Neuronal stem cell (in vitro differentiated cells): ENCODE measurements at regions not wholly inside any gene's neighbourhood (a gene's known extent, or its start where the extent isn't known, plus 50 kb on each side); places are given as distances from the start of the nearest gene placed in this dataset.

Source experiments
- DNase-seq: peaks from one replicate; pipeline ENCODE4 v3.0.0-alpha.2; 2013; ENCODE audit warnings: low spot score
- H2AFZ ChIP-seq: one replicate; pipeline ENCODE4 v1.6.1; 2013; ENCODE audit warnings: mild to moderate bottlenecking, low read length, inconsistent platforms
- H2AK5ac ChIP-seq: 2 replicates; pipeline ENCODE4 v1.6.1; 2013; ENCODE audit warnings: low read depth, mild to moderate bottlenecking, inconsistent platforms, low read length, moderate library complexity, mixed read lengths
- H2BK120ac ChIP-seq: 2 replicates; pipeline ENCODE4 v1.6.1; 2013; ENCODE audit warnings: low read depth, mild to moderate bottlenecking, inconsistent platforms, low read length, moderate library complexity, mixed read lengths
- H2BK12ac ChIP-seq: one replicate; pipeline ENCODE4 v1.6.1; 2013; ENCODE audit warnings: low read length, inconsistent platforms
- H2BK15ac ChIP-seq: 2 replicates; pipeline ENCODE4 v1.6.1; 2013; ENCODE audit warnings: mild to moderate bottlenecking, low read length, inconsistent platforms, mixed read lengths
- H2BK5ac ChIP-seq: one replicate; pipeline ENCODE4 v1.6.1; 2013; ENCODE audit warnings: inconsistent platforms, mild to moderate bottlenecking, low read length, moderate library complexity
- H3K14ac ChIP-seq: one replicate; pipeline ENCODE4 v1.6.1; 2013; ENCODE audit warnings: low read length, inconsistent platforms
- H3K18ac ChIP-seq: 2 replicates; pipeline ENCODE4 v1.6.1; 2013; ENCODE audit warnings: low read length, inconsistent platforms
- H3K23ac ChIP-seq: 2 replicates; pipeline ENCODE4 v1.6.1; 2013; ENCODE audit warnings: low read depth, mild to moderate bottlenecking, mixed read lengths, low read length, inconsistent platforms; ENCODE audit not compliant: poor library complexity
- H3K27ac ChIP-seq: replicated peaks from 3 replicates; pipeline ENCODE4 v1.5.1; 2013; ENCODE audit warnings: low read length, inconsistent platforms
- H3K27me3 ChIP-seq, 3 experiments: 2 replicates each; pipeline ENCODE4 v1.6.1; 2013; ENCODE audit warnings: low read length in 3 of 3, mild to moderate bottlenecking in 2 of 3, inconsistent platforms in 1 of 3, low read depth in 1 of 3, mixed read lengths in 1 of 3, moderate library complexity in 1 of 3; ENCODE audit not compliant: control insufficient read depth in 3 of 3, insufficient read depth in 3 of 3
- H3K36me3 ChIP-seq, 2 donors: replicated peaks in 1 of 2; 2 replicates each; pipeline ENCODE4 v1.6.1; 2013; ENCODE audit warnings: low read length in 2 of 2; ENCODE audit not compliant: control insufficient read depth in 2 of 2, insufficient read depth in 2 of 2
- H3K4ac ChIP-seq: 2 replicates; pipeline ENCODE4 v1.6.1; 2013; ENCODE audit warnings: inconsistent platforms, mild to moderate bottlenecking, low read length, moderate library complexity
- H3K4me1 ChIP-seq, 2 donors: 1 replicate in 1 of 2; 2 replicates in 1 of 2; pipeline ENCODE4 v1.6.1; 2013; ENCODE audit warnings: low read length in 2 of 2, low read depth in 1 of 2; ENCODE audit not compliant: control insufficient read depth in 2 of 2, insufficient read depth in 1 of 2
- H3K4me2 ChIP-seq: one replicate; pipeline ENCODE4 v1.6.1; 2013; ENCODE audit warnings: mild to moderate bottlenecking, low read length, inconsistent platforms; ENCODE audit not compliant: insufficient read depth, poor library complexity, severe bottlenecking
- H3K4me3 ChIP-seq, 2 donors: 2 replicates each; pipeline ENCODE4 v1.5.1; 2013; ENCODE audit warnings: low read length in 2 of 2, mild to moderate bottlenecking in 2 of 2, inconsistent platforms in 1 of 2, moderate library complexity in 1 of 2
- H3K79me1 ChIP-seq: one replicate; pipeline ENCODE4 v1.6.1; 2013; ENCODE audit warnings: low read depth, mild to moderate bottlenecking, inconsistent platforms, low read length, moderate library complexity
- H3K9ac ChIP-seq: one replicate; pipeline ENCODE4 v1.6.1; 2013; ENCODE audit warnings: mild to moderate bottlenecking, low read depth, low read length, inconsistent platforms; ENCODE audit not compliant: poor library complexity
- H3K9me3 ChIP-seq, 2 donors: replicated peaks in 1 of 2; 2 replicates each; pipeline versions ENCODE3 to v1.6.1; 2013; ENCODE audit warnings: low read length in 2 of 2, mild to moderate bottlenecking in 2 of 2, inconsistent platforms in 1 of 2, low read depth in 1 of 2, mixed read lengths in 1 of 2, moderate library complexity in 1 of 2; ENCODE audit not compliant: control insufficient read depth in 2 of 2, insufficient read depth in 1 of 2
- H4K8ac ChIP-seq: one replicate; pipeline ENCODE4 v1.6.1; 2013; ENCODE audit warnings: low read depth, mild to moderate bottlenecking, inconsistent platforms, low read length, moderate library complexity
- H4K91ac ChIP-seq: one replicate; pipeline ENCODE4 v1.6.1; 2013; ENCODE audit warnings: low read length, low read depth, mild to moderate bottlenecking, inconsistent platforms; ENCODE audit not compliant: poor library complexity
- WGBS, 2 donors: extraction: QIAGEN DNeasy Blood & Tissue Kit; methylation state at CpG; one replicate each; pipeline ENCODE4 v1.1.7; 2013; ENCODE audit warnings: missing lambda C conversion rate in 2 of 2, mixed read lengths in 1 of 2; ENCODE audit not compliant: insufficient read length in 2 of 2, insufficient replicate concordance in 1 of 2; ENCODE audit errors: extremely low coverage in 2 of 2; 5-methylcytosine and 5-hydroxymethylcytosine counted together

- no peak overlapping the region for H2BK15ac ChIP-seq
- H2AFZ ChIP-seq, result no peak overlapping the region
- H2AK5ac ChIP-seq, result no peak overlapping the region
- H3K4me3 ChIP-seq, result no peak overlapping the region
- H3K79me1 ChIP-seq, result no peaks in the 10 kb centered on the region
- no peak overlapping the region for H3K14ac ChIP-seq
- WGBS, 2 donors, result no CpG with 5 or more reads among the region's 2 CpGs
- H4K91ac ChIP-seq, result no peak overlapping the region
- no peak overlapping the region for H3K27ac ChIP-seq
- no peak overlapping the region for H2BK5ac ChIP-seq
- H3K27me3 ChIP-seq, result no peaks in the 10 kb centered on the region
- no peaks in the 10 kb centered on the region for H3K9me3 ChIP-seq
- no peaks in the 10 kb centered on the region for H3K36me3 ChIP-seq
- no peaks in the 10 kb centered on the region for H3K4me1 ChIP-seq
- no peak overlapping the region for H3K4me2 ChIP-seq
- no peak overlapping the region for H3K18ac ChIP-seq
- no peak overlapping the region for H3K4ac ChIP-seq
- H2BK120ac ChIP-seq, result no peak overlapping the region
- H3K23ac ChIP-seq, result no peak overlapping the region
- H3K9ac ChIP-seq, result no peak overlapping the region
- H4K8ac ChIP-seq, result no peak overlapping the region
- DNase-seq, result no peak
- no peak overlapping the region for H2BK12ac ChIP-seq
These were observed 95.0 kb downstream of the S1PR1 start for GRCh38 chr1:101331794-101332193.

GRCh38 chr1:101332633-101333032 is 95.8 kb downstream of the S1PR1 start:
- no peak overlapping the region for H2BK120ac ChIP-seq
- no peaks in the 10 kb centered on the region for H3K79me1 ChIP-seq
- no peak overlapping the region for H3K27ac ChIP-seq
- H3K9ac ChIP-seq, result no peak overlapping the region
- no peak overlapping the region for H4K8ac ChIP-seq
- H3K27me3 ChIP-seq, result no peaks in the 10 kb centered on the region
- DNase-seq, result no peak
- WGBS, 2 donors, result no CpG with 5 or more reads among the region's 1 CpG
- no peaks in the 10 kb centered on the region for H3K4me1 ChIP-seq
- H3K4ac ChIP-seq, result no peak overlapping the region
- H2BK5ac ChIP-seq, result no peak overlapping the region
- H4K91ac ChIP-seq, result no peak overlapping the region
- H3K14ac ChIP-seq, result no peak overlapping the region
- H3K23ac ChIP-seq, result no peak overlapping the region
- H2AK5ac ChIP-seq, result no peak overlapping the region
- H3K36me3 ChIP-seq, result no peaks in the 10 kb centered on the region
- no peak overlapping the region for H2AFZ ChIP-seq
- H2BK12ac ChIP-seq, result no peak overlapping the region
- H3K4me2 ChIP-seq, result no peak overlapping the region
- H3K4me3 ChIP-seq, result no peak overlapping the region
- H2BK15ac ChIP-seq, result no peak overlapping the region
- no peak overlapping the region for H3K18ac ChIP-seq
- no peaks in the 10 kb centered on the region for H3K9me3 ChIP-seq

GRCh38 chr1:101333186-101333585 is 96.4 kb downstream of the S1PR1 start:
- no peak for DNase-seq
- H3K18ac ChIP-seq, result no peak overlapping the region
- H3K79me1 ChIP-seq, result no peaks in the 10 kb centered on the region
- H4K8ac ChIP-seq, result no peak overlapping the region
- no peak overlapping the region for H2AFZ ChIP-seq
- no peak overlapping the region for H2BK5ac ChIP-seq
- no peaks in the 10 kb centered on the region for H3K27me3 ChIP-seq
- no peak overlapping the region for H3K4ac ChIP-seq
- no peak overlapping the region for H3K14ac ChIP-seq
- no peak overlapping the region for H3K4me2 ChIP-seq
- no peak overlapping the region for H3K9ac ChIP-seq
- no CpG with 5 or more reads among the region's 4 CpGs for WGBS, 2 donors
- no peaks in the 10 kb centered on the region for H3K4me1 ChIP-seq
- no peak overlapping the region for H2BK15ac ChIP-seq
- H3K9me3 ChIP-seq, result peaks cover 0 to 2% of the 10 kb centered on the region in 2 donors
- no peak overlapping the region for H2AK5ac ChIP-seq
- no peak overlapping the region for H4K91ac ChIP-seq
- H3K23ac ChIP-seq, result no peak overlapping the region
- H2BK12ac ChIP-seq, result no peak overlapping the region
- H3K4me3 ChIP-seq, result no peak overlapping the region
- H2BK120ac ChIP-seq, result no peak overlapping the region
- H3K36me3 ChIP-seq, result no peaks in the 10 kb centered on the region
- H3K27ac ChIP-seq, result no peak overlapping the region

GRCh38 chr1:101337968-101338367 is 101.1 kb downstream of the S1PR1 start:
- Histone ChIP-seq H2AFZ (no peak overlapping the region), H4K91ac (no peak overlapping the region), H3K4me3 (no peak overlapping the region), H3K36me3 (no peaks in the 10 kb centered on the region), H3K27me3 (no peaks in the 10 kb centered on the region), H3K23ac (no peak overlapping the region), H2BK12ac (no peak overlapping the region), H3K9ac (no peak overlapping the region), H3K4me2 (no peak overlapping the region), H3K9me3 (peaks cover 4 to 13% of the 10 kb centered on the region in 2 donors), H3K14ac (no peak overlapping the region), H2BK15ac (no peak overlapping the region), H3K79me1 (no peaks in the 10 kb centered on the region), H2BK5ac (no peak overlapping the region), H2AK5ac (no peak overlapping the region), H3K27ac (no peak overlapping the region), H3K4ac (no peak overlapping the region), H3K4me1 (no peaks in the 10 kb centered on the region), H3K18ac (no peak overlapping the region), H4K8ac (no peak overlapping the region), H2BK120ac (no peak overlapping the region)
- WGBS, 2 donors, result no CpG with 5 or more reads among the region's 1 CpG
- DNase-seq, result no peak
